Breast epithelium (tissue), 4 donors: ENCODE measurements at regions not wholly inside any gene's neighbourhood (a gene's known extent, or its start where the extent isn't known, plus 50 kb on each side); places are given as distances from the start of the nearest gene placed in this dataset.

Experiments
- DNase-seq, 2 donors: peaks; one replicate each; pipeline ENCODE4 v3.0.0-alpha.2; 2019; ENCODE audit warnings: low spot score in 2 of 2
- H3K27ac ChIP-seq, 2 donors: fragments of 200-600 bp; sonication (generic) in 1 of 2; one replicate each; pipeline ENCODE4 v1.5.1; 2016 to 2019; ENCODE audit warnings: mild to moderate bottlenecking in 1 of 2
- H3K27me3 ChIP-seq, 2 donors: fragments of 200-600 bp; sonication (generic) in 1 of 2; one replicate each; pipeline versions ENCODE4 v1.5.1 to v1.6.0; 2017 to 2019; ENCODE audit warnings: control low read depth in 1 of 2, mild to moderate bottlenecking in 1 of 2
- H3K36me3 ChIP-seq: fragments of 200-600 bp; one replicate; pipeline ENCODE4 v1.5.1; 2019
- H3K4me1 ChIP-seq, 2 donors: fragments of 200-600 bp; sonication (generic); one replicate each; pipeline ENCODE4 v1.5.1; 2016 to 2019; ENCODE audit warnings: control low read depth in 1 of 2
- H3K4me3 ChIP-seq, 3 donors: fragments of 200-600 bp; sonication (generic); 1 replicate in 2 of 3; 2 replicates in 1 of 3; pipeline ENCODE4 v1.5.1; 2016 to 2019; ENCODE audit warnings: mild to moderate bottlenecking in 3 of 3, moderate library complexity in 2 of 3
- H3K9me3 ChIP-seq, 2 donors: fragments of 200-600 bp; sonication (generic) in 1 of 2; one replicate each; pipeline ENCODE4 v1.5.1; 2016 to 2019; ENCODE audit warnings: control low read depth in 1 of 2
- POLR2A ChIP-seq: fragments of 450-650 bp; IDR thresholded peaks from one replicate; pipeline ENCODE4 v1.6.1; 2016; ENCODE audit warnings: antibody characterized with exemption, mild to moderate bottlenecking, moderate library complexity
- POLR2AphosphoS5 ChIP-seq, 3 donors: sonication (generic); formaldehyde crosslinking; IDR thresholded peaks; one replicate each; pipeline ENCODE4 v1.6.1; 2017; ENCODE audit warnings: antibody characterized with exemption in 3 of 3
- intact Hi-C: fragments of 100-400 bp; cut with DNase I; formaldehyde crosslinking; loops from one replicate; pipeline ENCODE4 v1.15.1; 2023; ENCODE audit warnings: low total_unique reads
- TF ChIP-seq, protein P1 (sequence below), 3 donors: fragments of 450-650 bp; IDR thresholded peaks; one replicate each; pipeline ENCODE4 v1.5.1; 2016 to 2017; ENCODE audit warnings: antibody characterized with exemption in 3 of 3, mild to moderate bottlenecking in 3 of 3, moderate library complexity in 3 of 3

DNA sequence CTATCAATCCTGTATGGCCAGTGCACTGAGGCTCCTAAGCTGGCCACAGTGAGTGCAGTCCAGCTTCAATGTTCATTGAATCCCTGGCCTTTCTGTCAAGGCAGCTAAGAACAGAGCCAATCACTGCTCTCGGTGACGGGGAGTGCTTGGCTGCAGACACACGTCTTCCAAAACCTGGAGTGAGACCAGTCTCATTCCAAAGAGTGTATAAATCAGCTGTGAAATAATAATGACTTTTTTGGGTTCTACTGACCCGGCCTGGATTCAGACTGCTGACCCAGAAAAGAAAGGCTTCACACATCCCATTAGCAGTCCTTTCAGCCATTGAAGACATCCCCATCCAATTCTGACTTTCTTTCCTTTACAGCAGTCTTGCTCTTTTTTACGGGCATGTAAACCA, 665.5 kb downstream of the GBE1 start:
- Histone ChIP-seq H3K36me3 (no peaks in the 10 kb centered on the region), H3K27me3 (no peaks in the 10 kb centered on the region), H3K4me3 (no peak overlapping the region), H3K27ac (no peak overlapping the region), H3K4me1 (no peaks in the 10 kb centered on the region), H3K9me3 (peaks cover 0 to 4% of the 10 kb centered on the region in 2 donors)
- intact Hi-C loops, result no loop called here
- TF ChIP-seq, protein P1, sequence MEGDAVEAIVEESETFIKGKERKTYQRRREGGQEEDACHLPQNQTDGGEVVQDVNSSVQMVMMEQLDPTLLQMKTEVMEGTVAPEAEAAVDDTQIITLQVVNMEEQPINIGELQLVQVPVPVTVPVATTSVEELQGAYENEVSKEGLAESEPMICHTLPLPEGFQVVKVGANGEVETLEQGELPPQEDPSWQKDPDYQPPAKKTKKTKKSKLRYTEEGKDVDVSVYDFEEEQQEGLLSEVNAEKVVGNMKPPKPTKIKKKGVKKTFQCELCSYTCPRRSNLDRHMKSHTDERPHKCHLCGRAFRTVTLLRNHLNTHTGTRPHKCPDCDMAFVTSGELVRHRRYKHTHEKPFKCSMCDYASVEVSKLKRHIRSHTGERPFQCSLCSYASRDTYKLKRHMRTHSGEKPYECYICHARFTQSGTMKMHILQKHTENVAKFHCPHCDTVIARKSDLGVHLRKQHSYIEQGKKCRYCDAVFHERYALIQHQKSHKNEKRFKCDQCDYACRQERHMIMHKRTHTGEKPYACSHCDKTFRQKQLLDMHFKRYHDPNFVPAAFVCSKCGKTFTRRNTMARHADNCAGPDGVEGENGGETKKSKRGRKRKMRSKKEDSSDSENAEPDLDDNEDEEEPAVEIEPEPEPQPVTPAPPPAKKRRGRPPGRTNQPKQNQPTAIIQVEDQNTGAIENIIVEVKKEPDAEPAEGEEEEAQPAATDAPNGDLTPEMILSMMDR (IDR thresholded peaks at IDR 0.05), result no peak
- no peak for TF ChIP-seq POLR2A
- TF ChIP-seq POLR2AphosphoS5 (IDR thresholded peaks at IDR 0.05), result no peak
- DNase-seq, result no peak

DNA sequence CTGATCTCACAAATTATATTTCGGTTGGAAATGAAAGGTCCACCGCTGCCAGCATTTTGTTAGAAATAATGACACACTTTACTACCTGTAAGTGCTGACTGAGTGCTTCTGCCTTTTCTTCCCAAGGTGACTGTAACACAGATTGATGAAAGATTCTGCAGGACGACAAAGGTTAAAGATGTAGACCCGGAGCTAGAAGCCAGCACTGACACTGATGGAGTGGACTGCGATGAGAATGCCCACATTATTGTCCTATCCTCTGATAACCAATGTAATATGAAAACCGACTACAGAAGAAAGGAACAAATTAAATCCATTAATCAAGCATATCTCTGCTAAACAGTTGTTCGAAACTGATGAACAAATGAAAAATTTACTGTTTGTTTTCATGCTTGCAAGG, 666.5 kb downstream of the GBE1 start:
- no peaks in the 10 kb centered on the region for H3K4me1 ChIP-seq
- DNase-seq, result no peak
- H3K36me3 ChIP-seq, result no peaks in the 10 kb centered on the region
- H3K27me3 ChIP-seq, result no peaks in the 10 kb centered on the region
- no peak overlapping the region for H3K27ac ChIP-seq
- no peak overlapping the region for H3K4me3 ChIP-seq
- TF ChIP-seq, protein P1 (IDR thresholded peaks at IDR 0.05), result no peak
- TF ChIP-seq POLR2A (no peak), POLR2AphosphoS5 (IDR thresholded peaks at IDR 0.05) (no peak)
- intact Hi-C loops, result no loop called here
- H3K9me3 ChIP-seq, result peaks cover 0 to 8% of the 10 kb centered on the region in 2 donors

DNA sequence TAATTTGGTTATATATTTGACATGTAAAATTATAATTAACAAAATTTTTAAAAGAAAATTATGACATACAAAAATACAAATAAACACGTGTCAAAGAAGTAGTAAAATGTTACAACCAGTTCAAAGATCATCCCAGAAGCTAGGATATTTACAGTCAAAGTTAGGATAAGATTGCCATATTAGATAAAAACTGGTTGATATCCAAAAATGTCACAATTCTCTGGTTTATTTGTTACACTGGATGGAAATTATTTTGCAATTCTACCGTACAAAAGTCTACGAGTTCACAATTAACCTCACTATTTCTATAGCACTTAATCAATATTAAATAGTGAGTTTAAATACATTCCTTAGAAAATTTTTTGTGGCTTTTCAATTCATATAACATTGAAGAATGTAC, 673.8 kb downstream of the GBE1 start:
- Histone ChIP-seq H3K4me1 (no peaks in the 10 kb centered on the region), H3K9me3 (peaks cover 0 to 8% of the 10 kb centered on the region in 2 donors), H3K27me3 (no peaks in the 10 kb centered on the region), H3K4me3 (no peak overlapping the region), H3K27ac (no peak overlapping the region), H3K36me3 (no peaks in the 10 kb centered on the region)
- no peak for DNase-seq
- intact Hi-C loops, result no loop called here
- TF ChIP-seq POLR2A, result no peak
- TF ChIP-seq, protein P1 (IDR thresholded peaks at IDR 0.05), result no peak
- TF ChIP-seq POLR2AphosphoS5 (IDR thresholded peaks at IDR 0.05), result no peak

DNA sequence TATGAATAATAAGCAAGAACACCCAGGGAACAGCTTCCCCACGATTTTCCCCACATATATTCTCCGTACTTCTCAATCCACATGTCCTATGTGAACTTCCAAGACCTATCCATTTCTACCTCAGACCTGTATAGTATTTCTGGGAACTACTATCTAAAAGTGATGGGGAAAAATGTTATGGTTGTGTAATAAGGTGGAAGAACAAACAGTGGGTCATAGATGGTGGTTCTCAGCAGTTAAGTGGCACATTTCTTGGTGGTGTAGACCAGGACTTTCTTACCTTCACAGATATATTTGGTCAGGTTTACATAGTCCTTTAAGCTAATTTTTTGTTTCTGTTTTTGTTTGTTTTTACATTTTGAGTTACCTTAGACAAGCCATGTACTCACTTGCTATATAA, 675.1 kb downstream of the GBE1 start:
- no peak for DNase-seq
- intact Hi-C loops, result no loop called here
- Histone ChIP-seq H3K27me3 (no peaks in the 10 kb centered on the region), H3K4me3 (no peak overlapping the region), H3K36me3 (no peaks in the 10 kb centered on the region), H3K27ac (no peak overlapping the region), H3K9me3 (peaks cover 0 to 8% of the 10 kb centered on the region in 2 donors), H3K4me1 (no peaks in the 10 kb centered on the region)
- TF ChIP-seq, protein P1 (IDR thresholded peaks at IDR 0.05), result no peak
- TF ChIP-seq POLR2AphosphoS5 (IDR thresholded peaks at IDR 0.05) (no peak), POLR2A (no peak)

DNA sequence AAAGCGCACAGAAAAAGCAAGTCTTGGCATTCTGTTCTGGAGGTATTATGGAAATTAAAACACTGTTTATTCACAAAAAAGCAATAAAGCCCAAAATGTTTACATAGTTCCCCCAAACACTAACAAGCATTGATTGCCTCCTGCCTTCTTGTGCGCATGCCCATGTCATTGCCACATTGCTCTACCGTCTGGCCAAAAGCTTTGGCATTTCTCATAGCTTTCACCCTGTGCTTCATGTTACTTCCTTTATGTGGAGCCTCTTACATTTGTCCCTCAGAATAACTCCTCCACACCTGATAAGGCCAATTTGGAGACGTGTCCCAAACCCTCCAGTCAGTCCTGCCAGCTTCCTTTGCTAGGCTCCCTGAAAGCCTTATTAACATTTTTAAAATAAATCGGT, 680.8 kb downstream of the GBE1 start:
- no peaks in the 10 kb centered on the region for H3K36me3 ChIP-seq
- no peak overlapping the region for H3K27ac ChIP-seq
- TF ChIP-seq POLR2AphosphoS5 (IDR thresholded peaks at IDR 0.05), result no peak
- no peak for TF ChIP-seq POLR2A
- TF ChIP-seq, protein P1 (IDR thresholded peaks at IDR 0.05), result no peak
- intact Hi-C loops, result no loop called here
- DNase-seq, result no peak
- H3K4me1 ChIP-seq, result no peaks in the 10 kb centered on the region
- no peaks in the 10 kb centered on the region for H3K9me3 ChIP-seq
- H3K4me3 ChIP-seq, result no peak overlapping the region
- no peaks in the 10 kb centered on the region for H3K27me3 ChIP-seq
